GM21447 (cell line): ENCODE measurements at regions not wholly inside any gene's neighbourhood (a gene's known extent, or its start where the extent isn't known, plus 50 kb on each side); places are given as distances from the start of the nearest gene placed in this dataset.
"Not testable (repeated sequence)": the region's sequence is repeated elsewhere in the genome, so short reads cannot be mapped to it uniquely, and the experiment has no call there.

Experiments
- ATAC-seq: cut with Tn5 transposase; IDR thresholded peaks from one replicate; pipeline ENCODE4 v1.9.1; 2021; ENCODE audit not compliant: unreplicated experiment

GRCh38 chr6:141884850-141885249 is 247.9 kb upstream of the GJE1 start:
- no peak for ATAC-seq

GRCh38 chr6:141878686-141879085 is 254.0 kb upstream of the GJE1 start:
- ATAC-seq: no peak

GRCh38 chr6:141877275-141877983 is 255.3 kb upstream of the GJE1 start:
- ATAC-seq: no peak

- no peak for ATAC-seq
Observed at GRCh38 chr6:141874930-141875602, 257.7 kb upstream of the GJE1 start.

- not testable (repeated sequence) for ATAC-seq
Observed at GRCh38 chr6:141869509-141869908, 263.2 kb upstream of the GJE1 start.

- no peak for ATAC-seq
Observed at GRCh38 chr6:141867767-141868166, 265.0 kb upstream of the GJE1 start.

- no peak for ATAC-seq
Observed at GRCh38 chr6:141866731-141867497, 265.8 kb upstream of the GJE1 start.

GRCh38 chr6:141851063-141851462 is 281.7 kb upstream of the GJE1 start:
- ATAC-seq: no peak

- no peak for ATAC-seq
Observed at GRCh38 chr6:141848029-141848890, 284.5 kb upstream of the GJE1 start.

GRCh38 chr6:141846639-141847038 is 286.1 kb upstream of the GJE1 start:
- ATAC-seq: no peak

GRCh38 chr6:141843178-141843834 is 289.4 kb upstream of the GJE1 start:
- ATAC-seq: no peak

- ATAC-seq: no peak
Observed at GRCh38 chr6:141833001-141833655, 299.6 kb upstream of the GJE1 start.

GRCh38 chr6:141830530-141830929 is 302.2 kb upstream of the GJE1 start:
- ATAC-seq: no peak

GRCh38 chr6:141829566-141830360 is 303.0 kb upstream of the GJE1 start:
- no peak for ATAC-seq

GRCh38 chr6:141824350-141824749 is 308.4 kb upstream of the GJE1 start:
- no peak for ATAC-seq

- not testable (repeated sequence) for ATAC-seq
Observed at GRCh38 chr6:141815039-141815438, 317.7 kb upstream of the GJE1 start.

GRCh38 chr6:141809901-141810300 is 322.8 kb upstream of the GJE1 start:
- no peak for ATAC-seq

GRCh38 chr6:141808662-141809061 is 324.1 kb upstream of the GJE1 start:
- ATAC-seq: no peak

GRCh38 chr6:141800973-141801372 is 331.8 kb upstream of the GJE1 start:
- ATAC-seq: not testable (repeated sequence)
